ENCODE measurements at regions not wholly inside any gene's neighbourhood (a gene's known extent, or its start where the extent isn't known, plus 50 kb on each side); places are given as distances from the start of the nearest gene placed in this dataset.

GRCh38 chr5:32501071-32502002 lies 56.8 kb upstream of the ZFR start:
- no peak for DNase-seq

DNA sequence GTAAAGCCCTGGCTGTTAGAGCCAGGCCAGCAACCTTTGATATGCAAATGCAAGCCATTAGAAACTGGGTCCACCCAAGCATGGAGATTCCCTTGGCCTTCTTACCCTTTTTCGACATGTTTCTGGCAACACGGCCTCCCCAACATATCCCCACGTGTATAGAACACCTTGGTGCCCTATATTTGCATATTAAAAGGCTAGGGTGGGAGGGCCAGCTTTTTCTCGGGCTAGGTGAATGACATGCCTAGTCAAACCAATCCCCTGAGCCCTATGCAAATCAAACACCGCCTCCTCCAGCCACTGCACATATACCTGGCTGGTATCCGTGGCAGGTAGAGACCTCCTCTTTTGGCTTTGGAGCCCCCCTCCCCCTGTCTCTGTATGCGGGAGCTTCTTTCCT lies 55.6 kb upstream of the ZFR start:
- DNase-seq = no peak

- DNase-seq = no peak
Observed at GRCh38 chr5:32499261-32499660, 54.7 kb upstream of the ZFR start.

DNA sequence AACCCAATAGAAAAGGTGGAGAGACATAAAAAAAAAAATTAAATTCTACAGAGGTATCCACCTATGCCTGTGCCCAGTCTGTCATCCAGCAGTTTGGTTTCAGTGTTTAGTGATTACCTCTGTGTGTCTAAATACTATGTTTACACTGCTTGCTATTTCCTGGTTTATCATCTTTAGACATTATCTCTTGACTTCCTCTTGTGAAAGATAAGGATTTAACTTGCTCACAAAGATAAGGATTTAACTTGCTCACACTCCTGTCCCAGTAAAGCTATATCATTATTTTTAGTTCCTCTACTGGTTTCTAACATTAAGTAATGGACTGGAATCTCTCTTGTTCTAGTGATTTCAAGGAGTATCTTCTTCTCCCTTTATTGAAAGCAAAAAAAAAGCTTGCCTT lies 53.9 kb upstream of the ZFR start:
- no peak for DNase-seq

GRCh38 chr5:32496104-32496503 lies 51.6 kb upstream of the ZFR start:
- DNase-seq = no peak

DNA sequence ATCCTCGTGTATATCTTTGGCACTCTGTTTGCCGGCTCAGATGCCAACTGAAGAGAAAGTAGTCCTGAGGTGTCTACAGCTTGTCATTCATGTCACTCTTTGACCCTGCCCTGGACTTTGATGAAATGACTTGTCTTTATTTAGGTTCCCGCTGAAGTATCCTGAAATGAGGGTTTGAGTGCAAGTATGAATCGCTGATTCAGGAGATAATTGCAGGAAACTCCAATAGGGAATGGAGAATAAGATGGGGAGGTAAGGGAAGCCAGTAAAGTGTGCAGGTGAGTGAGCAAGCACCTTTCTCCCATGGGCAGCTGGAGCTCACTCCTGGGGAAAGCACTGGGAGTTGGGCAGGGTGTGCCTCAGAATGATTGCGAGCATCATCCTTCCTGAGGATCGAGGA lies 50.3 kb upstream of the ZFR start:
- DNase-seq = no peak

Measured in activated T-cell treated with anti-CD3 and anti-CD28 coated beads, Interleukin-2, amount 50 U/mL, for 1 hour (primary cell).